GM19328 (cell line): ENCODE measurements at regions not wholly inside any gene's neighbourhood (a gene's known extent, or its start where the extent isn't known, plus 50 kb on each side); places are given as distances from the start of the nearest gene placed in this dataset.

ENCODE experiments used
- ATAC-seq: cut with Tn5 transposase; IDR thresholded peaks from one replicate; pipeline ENCODE4 v1.9.1; 2021; ENCODE audit warnings: mild to moderate bottlenecking, moderate library complexity; ENCODE audit not compliant: unreplicated experiment

DNA sequence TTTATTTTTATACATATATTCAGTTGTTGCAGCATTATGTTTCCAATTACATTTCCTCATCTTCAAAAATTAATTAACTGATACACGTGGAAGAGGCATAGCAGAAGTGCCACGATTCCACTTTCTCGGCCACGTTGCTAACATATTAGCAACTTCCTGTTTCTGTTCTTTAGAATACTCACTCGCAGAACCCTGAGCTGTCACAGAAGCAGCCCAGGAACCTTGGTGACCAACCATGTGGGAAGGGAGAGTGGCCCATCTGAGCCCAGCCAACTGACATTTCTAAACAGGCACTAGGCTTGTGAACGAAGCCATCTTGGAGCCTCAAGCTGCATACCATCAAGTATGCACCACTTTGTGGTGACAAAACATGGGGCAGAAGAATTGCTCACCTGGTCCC lies 350.1 kb downstream of the CBLN2 start:
- ATAC-seq, result no peak

GRCh38 chr18:72187956-72188355 lies 356.2 kb downstream of the CBLN2 start:
- ATAC-seq, result no peak

DNA sequence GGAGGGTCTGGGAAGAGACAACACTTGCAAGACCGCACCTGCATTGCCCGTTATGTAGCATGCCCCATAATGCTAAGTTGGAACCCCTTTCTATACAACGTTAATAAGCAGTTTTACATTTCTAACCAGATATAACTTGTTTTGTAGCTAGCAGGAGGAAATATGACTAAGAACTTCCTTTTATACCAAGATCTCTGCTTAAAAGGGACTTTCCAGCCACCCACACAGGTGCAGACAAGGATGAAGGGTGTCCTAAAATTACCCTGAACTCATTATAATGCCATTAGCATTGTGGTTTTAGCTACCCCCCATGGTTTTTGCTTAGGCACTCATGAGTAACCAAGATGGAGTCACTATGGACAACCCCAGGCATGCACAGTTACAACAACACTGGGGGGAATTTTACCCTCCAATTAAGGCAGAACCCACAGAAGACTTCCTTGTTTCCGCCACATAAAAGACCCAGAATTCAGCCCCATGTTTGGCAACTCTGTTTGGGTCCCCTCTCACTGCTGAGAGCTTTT lies 362.8 kb downstream of the CBLN2 start:
- ATAC-seq, result peak; percentile 75

GRCh38 chr18:72180689-72181088 lies 363.5 kb downstream of the CBLN2 start:
- no peak for ATAC-seq

GRCh38 chr18:72174972-72175649 lies 369.0 kb downstream of the CBLN2 start:
- no peak for ATAC-seq

DNA sequence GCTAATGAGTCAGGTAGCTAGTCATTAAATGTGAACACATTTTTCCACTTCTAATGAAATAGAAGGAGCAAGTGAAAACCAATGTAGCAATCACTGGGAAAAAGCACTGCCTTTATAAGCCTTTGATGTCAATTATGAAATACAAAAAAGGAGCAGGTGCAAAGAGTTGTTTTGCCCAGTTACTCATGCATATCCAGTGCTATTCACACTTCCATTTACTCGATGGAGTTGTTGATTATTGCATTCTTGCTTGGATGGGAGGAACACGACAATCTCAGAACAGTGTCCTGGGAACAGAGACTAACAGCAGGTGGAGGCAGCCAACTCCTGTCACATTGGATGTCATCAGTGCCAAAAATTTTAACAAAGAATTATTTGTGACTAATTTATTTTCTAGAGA lies 372.5 kb downstream of the CBLN2 start:
- ATAC-seq, result no peak

DNA sequence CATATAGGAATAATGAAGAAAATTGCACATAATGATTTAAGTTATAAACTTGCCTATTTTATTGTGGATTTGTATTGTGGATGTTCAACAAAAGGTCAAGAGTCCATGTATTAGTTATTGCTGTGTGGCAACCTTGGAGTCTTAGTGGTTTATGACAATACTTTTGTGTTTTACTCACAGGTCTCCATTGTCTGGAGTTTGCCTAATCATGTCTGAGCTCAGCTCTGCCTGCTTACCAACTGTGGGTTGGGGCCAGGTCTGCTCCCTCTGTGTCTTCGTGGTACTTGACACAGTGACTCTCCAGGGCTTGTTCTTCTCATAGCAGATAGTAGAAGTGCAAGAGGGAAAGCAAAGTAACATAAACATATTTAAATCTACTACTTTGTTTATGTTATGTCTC lies 382.5 kb downstream of the CBLN2 start:
- no peak for ATAC-seq

- ATAC-seq, result no peak
These were observed 383.4 kb downstream of the CBLN2 start for GRCh38 chr18:72160510-72161445.

- ATAC-seq, result no peak
These were observed 388.8 kb downstream of the CBLN2 start for GRCh38 chr18:72155327-72155726.

DNA sequence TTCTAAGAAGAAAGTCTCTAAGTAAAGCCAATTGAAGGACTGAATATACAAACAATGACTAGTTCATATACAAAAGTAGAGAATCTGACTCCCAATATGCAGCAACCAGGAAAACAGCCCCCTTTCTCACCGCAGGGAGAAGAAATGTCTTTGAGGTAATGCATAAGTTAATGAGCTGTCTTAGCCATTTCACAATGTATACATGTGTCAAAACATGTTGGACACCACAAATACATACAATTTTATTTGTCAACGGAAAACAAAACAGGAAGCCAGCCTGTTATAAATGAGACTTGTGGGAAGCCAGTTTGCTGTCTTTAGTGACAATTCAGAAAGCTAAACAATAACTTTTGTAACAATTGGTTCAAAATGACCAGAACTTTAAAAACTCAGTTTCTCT lies 389.2 kb downstream of the CBLN2 start:
- ATAC-seq, result no peak

- ATAC-seq, result no peak
These were observed 391.2 kb downstream of the CBLN2 start for GRCh38 chr18:72152935-72153334.

DNA sequence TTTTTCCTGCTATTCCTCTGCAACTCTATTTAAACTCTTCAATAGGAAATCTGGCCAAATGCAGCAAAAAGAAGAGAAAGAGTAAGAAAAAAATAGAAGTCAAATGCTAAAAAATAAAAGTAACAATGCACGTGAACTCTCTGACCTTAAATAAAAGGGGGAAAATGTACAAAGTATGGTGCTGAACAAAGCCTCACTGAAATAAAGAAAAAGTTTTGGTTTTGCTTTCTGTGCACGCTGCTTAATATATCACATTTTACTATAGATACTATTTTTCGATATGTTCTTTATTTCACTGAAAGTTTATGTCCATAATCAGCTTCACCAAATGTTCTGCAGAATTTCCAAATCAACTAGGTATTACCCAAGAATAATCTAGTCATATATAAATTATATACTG lies 396.3 kb downstream of the CBLN2 start:
- ATAC-seq, result no peak

DNA sequence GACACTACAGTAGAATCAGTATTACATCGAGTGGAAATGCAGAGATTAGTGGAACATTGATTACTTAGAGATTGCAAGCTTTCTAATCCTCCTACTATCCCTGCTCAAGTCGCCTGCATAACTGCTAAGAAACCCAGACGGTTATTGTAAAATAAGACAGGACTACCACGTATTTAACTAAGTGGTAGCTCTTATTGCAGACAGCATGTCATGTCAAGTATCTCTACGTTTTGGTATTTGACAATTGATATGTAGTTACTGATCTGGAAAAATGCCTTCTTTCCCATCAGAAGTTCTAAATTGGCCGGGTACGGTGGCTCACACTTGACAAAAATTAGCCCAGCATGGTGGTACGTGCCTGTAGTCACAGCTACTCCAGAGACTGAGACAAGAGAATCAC lies 404.1 kb downstream of the CBLN2 start:
- no peak for ATAC-seq

GRCh38 chr18:72128649-72129048 lies 415.5 kb downstream of the CBLN2 start:
- ATAC-seq, result no peak

DNA sequence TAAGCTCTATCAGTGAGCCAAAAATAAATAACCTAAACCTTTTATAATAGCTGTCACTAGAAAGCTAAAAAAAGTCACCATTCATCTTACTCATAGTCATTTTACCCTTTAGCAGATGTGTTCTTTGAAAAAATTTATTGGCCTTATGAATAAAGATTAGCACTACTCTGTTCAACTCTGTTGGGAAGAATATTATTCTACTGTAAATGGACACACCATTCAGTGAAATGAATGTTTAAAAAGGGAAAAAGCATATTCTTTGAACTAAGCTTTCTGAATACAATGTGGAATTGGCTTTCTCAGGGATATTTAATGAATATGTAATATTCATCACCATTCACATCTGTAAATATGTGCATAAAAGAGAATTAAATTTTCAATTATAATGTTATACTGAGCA lies 422.0 kb downstream of the CBLN2 start:
- ATAC-seq, result no peak

- ATAC-seq, result no peak
These were observed 425.1 kb downstream of the CBLN2 start for GRCh38 chr18:72119082-72119481.

DNA sequence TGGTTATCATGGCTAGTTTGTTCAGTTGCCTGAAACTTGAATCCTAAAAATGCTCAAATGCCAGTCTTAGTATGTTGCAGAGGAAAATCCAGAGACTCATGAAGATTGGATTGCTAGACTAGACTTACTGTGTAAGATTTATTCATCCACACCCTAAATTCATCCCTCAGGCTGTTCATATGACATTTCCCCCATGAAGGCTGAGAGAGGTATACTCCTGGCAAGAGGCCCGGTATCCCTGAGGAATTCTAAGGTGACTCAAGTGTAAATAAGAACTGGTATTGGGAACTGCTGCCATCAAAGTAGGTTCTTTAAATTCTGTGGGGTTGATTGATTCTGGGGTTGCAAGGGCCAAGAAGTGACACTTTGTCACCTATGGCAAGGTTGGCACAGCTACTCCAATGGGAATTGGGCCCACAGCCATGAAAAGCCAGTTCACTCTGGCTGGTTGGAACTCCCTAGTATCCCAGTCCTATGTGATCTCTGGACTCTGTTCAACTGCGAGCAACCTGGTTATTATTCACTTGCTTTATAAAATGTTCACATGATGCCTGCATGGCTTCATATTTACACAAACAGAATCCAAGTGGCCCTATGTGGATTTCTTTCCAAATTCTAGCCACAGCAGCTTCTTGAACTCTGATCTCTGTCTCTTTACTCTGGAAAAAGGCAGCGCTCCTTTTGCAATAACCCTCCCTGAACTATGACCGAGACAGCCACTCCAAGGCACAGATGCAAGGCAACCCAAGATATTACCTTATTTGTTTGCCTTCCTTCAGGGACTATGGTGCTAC lies 429.1 kb downstream of the CBLN2 start:
- ATAC-seq, result no peak

DNA sequence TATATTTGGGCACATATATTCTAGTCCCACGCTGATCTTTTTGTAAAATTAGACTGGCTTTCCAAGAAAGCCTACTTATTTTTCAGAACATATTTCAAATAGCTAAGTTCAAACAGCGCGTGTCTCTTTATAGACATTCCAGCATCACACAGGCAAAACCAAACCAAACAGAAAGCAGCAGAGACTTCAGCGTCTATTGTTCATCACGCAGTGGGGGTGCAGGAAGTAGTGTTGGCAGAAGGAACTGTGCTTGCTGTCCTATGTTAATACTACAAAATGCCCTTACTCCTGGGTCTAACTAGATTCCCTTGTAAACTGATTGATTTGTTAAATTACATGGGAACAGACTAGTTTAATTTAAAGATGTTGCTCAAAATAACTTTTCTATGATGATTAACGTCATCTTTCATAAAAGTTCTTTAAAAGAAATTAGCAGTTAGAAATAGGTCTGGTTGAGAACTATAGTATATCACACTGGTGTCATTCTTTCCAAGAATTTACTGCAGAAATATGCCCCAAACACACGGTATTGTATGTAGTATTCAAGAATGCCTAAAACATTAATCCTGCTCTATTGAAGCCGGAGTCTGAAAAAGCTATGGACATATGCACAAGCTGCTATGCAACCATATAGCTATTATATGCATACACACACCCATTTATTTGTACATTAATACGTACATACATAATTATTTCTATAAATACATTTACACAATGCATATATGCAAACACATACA lies 436.3 kb downstream of the CBLN2 start:
- no peak for ATAC-seq

- ATAC-seq, result no peak
These were observed 439.3 kb downstream of the CBLN2 start for GRCh38 chr18:72104851-72105250.

GRCh38 chr18:72102412-72102811 lies 441.7 kb downstream of the CBLN2 start:
- no peak for ATAC-seq
